Stimulated activated naive CD8-positive, alpha-beta T cell treated with anti-CD3 and anti-CD28 coated beads, Interleukin-15, amount 100 ng/mL, for 72 hours (primary cell): ENCODE measurements at regions not wholly inside any gene's neighbourhood (a gene's known extent, or its start where the extent isn't known, plus 50 kb on each side); places are given as distances from the start of the nearest gene placed in this dataset.

ENCODE experiments used
- ATAC-seq: fragments of 150-1000 bp; cut with Tn5 transposase; 2 replicates; pipeline ENCODE4 v1.10.0; 2021; ENCODE audit warnings: mild to moderate bottlenecking, moderate library complexity
- DNase-seq, 2 donors: peaks; one replicate each; pipeline ENCODE4 v3.0.0; 2021 to 2022
- H3K27ac Mint-ChIP-seq, 2 donors: one replicate each; pipeline ENCODE4 v1.8.0; 2022; ENCODE audit warnings: mild to moderate bottlenecking in 2 of 2, mixed read lengths in 2 of 2, moderate library complexity in 2 of 2
- H3K27me3 Mint-ChIP-seq: one replicate; pipeline ENCODE4 v1.8.0; 2022; ENCODE audit warnings: mixed read lengths
- H3K4me1 Mint-ChIP-seq: one replicate; pipeline ENCODE4 v1.8.0; 2022; ENCODE audit warnings: mild to moderate bottlenecking, mixed read lengths
- H3K4me3 Mint-ChIP-seq, 2 donors: one replicate each; pipeline ENCODE4 v1.8.0; 2022; ENCODE audit warnings: mild to moderate bottlenecking in 2 of 2, mixed read lengths in 2 of 2, moderate library complexity in 1 of 2
- H3K9me3 Mint-ChIP-seq, 2 donors: one replicate each; pipeline ENCODE4 v1.8.0; 2022; ENCODE audit warnings: mixed read lengths in 2 of 2

GRCh38 chr19:30743011-30743410 is 370.8 kb downstream of the ZNF536 start:
- no peak overlapping the region for H3K27ac Mint-ChIP-seq
- H3K27me3 Mint-ChIP-seq = peaks cover 24% of the 10 kb centered on the region
- DNase-seq (no peak), ATAC-seq (no peak)
- peaks cover 0 to under 1% of the 10 kb centered on the region in 2 donors for H3K9me3 Mint-ChIP-seq
- H3K4me1 Mint-ChIP-seq = no peaks in the 10 kb centered on the region
- no peak overlapping the region for H3K4me3 Mint-ChIP-seq

GRCh38 chr19:30742406-30742938 is 370.3 kb downstream of the ZNF536 start:
- Mint-ChIP-seq H3K27me3 (peaks cover 24% of the 10 kb centered on the region), H3K4me3 (no peak overlapping the region), H3K9me3 (no peaks in the 10 kb centered on the region), H3K4me1 (no peaks in the 10 kb centered on the region), H3K27ac (no peak overlapping the region)
- DNase-seq (no peak), ATAC-seq (no peak)

- Mint-ChIP-seq H3K27me3 (peaks cover 29% of the 10 kb centered on the region), H3K27ac (no peak overlapping the region), H3K4me3 (no peak overlapping the region), H3K4me1 (no peaks in the 10 kb centered on the region), H3K9me3 (no peaks in the 10 kb centered on the region)
- no peak for DNase-seq
- no peak for ATAC-seq
Observed at GRCh38 chr19:30741566-30741965, 369.4 kb downstream of the ZNF536 start.

- DNase-seq = no peak
- Mint-ChIP-seq H3K27me3 (peaks cover 36% of the 10 kb centered on the region), H3K9me3 (no peaks in the 10 kb centered on the region), H3K27ac (no peak overlapping the region), H3K4me3 (no peak overlapping the region), H3K4me1 (no peaks in the 10 kb centered on the region)
- no peak for ATAC-seq
Observed at GRCh38 chr19:30739394-30739793, 367.2 kb downstream of the ZNF536 start.

GRCh38 chr19:30738047-30738446 is 365.9 kb downstream of the ZNF536 start:
- ATAC-seq (no peak), DNase-seq (no peak)
- H3K4me3 Mint-ChIP-seq = no peak overlapping the region
- H3K9me3 Mint-ChIP-seq = no peaks in the 10 kb centered on the region
- no peaks in the 10 kb centered on the region for H3K4me1 Mint-ChIP-seq
- peaks cover 30% of the 10 kb centered on the region for H3K27me3 Mint-ChIP-seq
- no peak overlapping the region for H3K27ac Mint-ChIP-seq

- H3K27me3 Mint-ChIP-seq = peaks cover 12% of the 10 kb centered on the region
- no peak overlapping the region for H3K4me3 Mint-ChIP-seq
- no peak for DNase-seq
- no peaks in the 10 kb centered on the region for H3K9me3 Mint-ChIP-seq
- H3K4me1 Mint-ChIP-seq = no peaks in the 10 kb centered on the region
- ATAC-seq = no peak
- no peak overlapping the region for H3K27ac Mint-ChIP-seq
Observed at GRCh38 chr19:30734669-30735068, 362.5 kb downstream of the ZNF536 start.

- H3K9me3 Mint-ChIP-seq = no peaks in the 10 kb centered on the region
- H3K4me3 Mint-ChIP-seq = no peak overlapping the region
- no peaks in the 10 kb centered on the region for H3K4me1 Mint-ChIP-seq
- H3K27ac Mint-ChIP-seq = no peak overlapping the region
- ATAC-seq = no peak
- DNase-seq = no peak
- peaks cover 12% of the 10 kb centered on the region for H3K27me3 Mint-ChIP-seq
Observed at GRCh38 chr19:30733826-30734550, 361.8 kb downstream of the ZNF536 start.

GRCh38 chr19:30731591-30731990 is 359.4 kb downstream of the ZNF536 start:
- Mint-ChIP-seq H3K27ac (no peak overlapping the region), H3K27me3 (peaks cover 7% of the 10 kb centered on the region), H3K9me3 (no peaks in the 10 kb centered on the region), H3K4me1 (no peaks in the 10 kb centered on the region), H3K4me3 (no peak overlapping the region)
- ATAC-seq (no peak), DNase-seq (no peak)

- no peak overlapping the region for H3K4me3 Mint-ChIP-seq
- ATAC-seq (no peak), DNase-seq (no peak)
- H3K9me3 Mint-ChIP-seq = no peaks in the 10 kb centered on the region
- H3K27me3 Mint-ChIP-seq = no peaks in the 10 kb centered on the region
- H3K4me1 Mint-ChIP-seq = no peaks in the 10 kb centered on the region
- H3K27ac Mint-ChIP-seq = no peak overlapping the region
Observed at GRCh38 chr19:30729451-30729850, 357.3 kb downstream of the ZNF536 start.

GRCh38 chr19:30722761-30723160 is 350.6 kb downstream of the ZNF536 start:
- peaks cover 15% of the 10 kb centered on the region for H3K4me1 Mint-ChIP-seq
- no peak overlapping the region for H3K27ac Mint-ChIP-seq
- ATAC-seq (no peak), DNase-seq (no peak)
- H3K27me3 Mint-ChIP-seq = peaks cover 36% of the 10 kb centered on the region
- no peaks in the 10 kb centered on the region for H3K9me3 Mint-ChIP-seq
- H3K4me3 Mint-ChIP-seq = no peak overlapping the region

GRCh38 chr19:30722186-30722585 is 350.0 kb downstream of the ZNF536 start:
- ATAC-seq = no peak
- H3K4me3 Mint-ChIP-seq = no peak overlapping the region
- DNase-seq = no peak
- no peaks in the 10 kb centered on the region for H3K9me3 Mint-ChIP-seq
- H3K27ac Mint-ChIP-seq = no peak overlapping the region
- peaks cover 15% of the 10 kb centered on the region for H3K4me1 Mint-ChIP-seq
- peaks cover 38% of the 10 kb centered on the region for H3K27me3 Mint-ChIP-seq

GRCh38 chr19:30719999-30720345 is 347.8 kb downstream of the ZNF536 start:
- peaks cover 38% of the 10 kb centered on the region for H3K27me3 Mint-ChIP-seq
- H3K9me3 Mint-ChIP-seq = no peaks in the 10 kb centered on the region
- DNase-seq (no peak), ATAC-seq (peak; percentile 37)
- peaks cover 15% of the 10 kb centered on the region for H3K4me1 Mint-ChIP-seq
- no peak overlapping the region for H3K27ac Mint-ChIP-seq
- peak overlapping the region; percentile 70 to 86 for H3K4me3 Mint-ChIP-seq

GRCh38 chr19:30719189-30719998 is 347.2 kb downstream of the ZNF536 start:
- Mint-ChIP-seq H3K4me1 (peaks cover 15% of the 10 kb centered on the region), H3K9me3 (no peaks in the 10 kb centered on the region), H3K27me3 (peaks cover 38% of the 10 kb centered on the region), H3K27ac (no peak overlapping the region), H3K4me3 (peak overlapping the region; percentile 70 to 86)
- DNase-seq (peak; percentile 11 to 13), ATAC-seq (peak; percentile 79)

GRCh38 chr19:30718707-30719106 is 346.5 kb downstream of the ZNF536 start:
- DNase-seq = no peak
- no peaks in the 10 kb centered on the region for H3K9me3 Mint-ChIP-seq
- peak overlapping the region; percentile 70 to 86 for H3K4me3 Mint-ChIP-seq
- peaks cover 15% of the 10 kb centered on the region for H3K4me1 Mint-ChIP-seq
- no peak for ATAC-seq
- H3K27ac Mint-ChIP-seq = no peak overlapping the region
- peaks cover 38% of the 10 kb centered on the region for H3K27me3 Mint-ChIP-seq

GRCh38 chr19:30718014-30718413 is 345.8 kb downstream of the ZNF536 start:
- H3K4me1 Mint-ChIP-seq = peaks cover 15% of the 10 kb centered on the region
- ATAC-seq = no peak
- no peak for DNase-seq
- peaks cover 38% of the 10 kb centered on the region for H3K27me3 Mint-ChIP-seq
- no peaks in the 10 kb centered on the region for H3K9me3 Mint-ChIP-seq
- H3K27ac Mint-ChIP-seq = no peak overlapping the region
- no peak overlapping the region for H3K4me3 Mint-ChIP-seq

GRCh38 chr19:30717381-30717780 is 345.2 kb downstream of the ZNF536 start:
- Mint-ChIP-seq H3K4me3 (no peak overlapping the region), H3K4me1 (peaks cover 15% of the 10 kb centered on the region), H3K27ac (no peak overlapping the region), H3K27me3 (peaks cover 38% of the 10 kb centered on the region), H3K9me3 (no peaks in the 10 kb centered on the region)
- no peak for ATAC-seq
- DNase-seq = no peak
